A673 (cell line): ENCODE measurements at regions not wholly inside any gene's neighbourhood (a gene's known extent, or its start where the extent isn't known, plus 50 kb on each side); places are given as distances from the start of the nearest gene placed in this dataset.

ENCODE experiments used
- EZH2 ChIP-seq: fragments of 200-600 bp; sonication (generic); IDR thresholded peaks from 2 replicates; pipeline ENCODE4 v1.6.1; 2017; ENCODE audit warnings: borderline replicate concordance, low read depth, mild to moderate bottlenecking, mixed read lengths, antibody characterized with exemption, low read length; ENCODE audit not compliant: poor library complexity, severe bottlenecking
- TF ChIP-seq, protein P1 (sequence below): fragments of 300-800, 200-600 bp; sonication (generic); conservative IDR thresholded peaks from 2 replicates; pipeline ENCODE4 v1.5.1; 2017; ENCODE audit warnings: low read depth, mild to moderate bottlenecking, antibody characterized with exemption, low read length, moderate library complexity, mixed read lengths

GRCh38 chr15:27670486-27671209 lies 428.5 kb downstream of the OCA2 start:
- TF ChIP-seq, protein P1, sequence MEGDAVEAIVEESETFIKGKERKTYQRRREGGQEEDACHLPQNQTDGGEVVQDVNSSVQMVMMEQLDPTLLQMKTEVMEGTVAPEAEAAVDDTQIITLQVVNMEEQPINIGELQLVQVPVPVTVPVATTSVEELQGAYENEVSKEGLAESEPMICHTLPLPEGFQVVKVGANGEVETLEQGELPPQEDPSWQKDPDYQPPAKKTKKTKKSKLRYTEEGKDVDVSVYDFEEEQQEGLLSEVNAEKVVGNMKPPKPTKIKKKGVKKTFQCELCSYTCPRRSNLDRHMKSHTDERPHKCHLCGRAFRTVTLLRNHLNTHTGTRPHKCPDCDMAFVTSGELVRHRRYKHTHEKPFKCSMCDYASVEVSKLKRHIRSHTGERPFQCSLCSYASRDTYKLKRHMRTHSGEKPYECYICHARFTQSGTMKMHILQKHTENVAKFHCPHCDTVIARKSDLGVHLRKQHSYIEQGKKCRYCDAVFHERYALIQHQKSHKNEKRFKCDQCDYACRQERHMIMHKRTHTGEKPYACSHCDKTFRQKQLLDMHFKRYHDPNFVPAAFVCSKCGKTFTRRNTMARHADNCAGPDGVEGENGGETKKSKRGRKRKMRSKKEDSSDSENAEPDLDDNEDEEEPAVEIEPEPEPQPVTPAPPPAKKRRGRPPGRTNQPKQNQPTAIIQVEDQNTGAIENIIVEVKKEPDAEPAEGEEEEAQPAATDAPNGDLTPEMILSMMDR = no peak
- TF ChIP-seq EZH2 = no peak
